NB4 (cell line): ENCODE measurements at regions not wholly inside any gene's neighbourhood (a gene's known extent, or its start where the extent isn't known, plus 50 kb on each side); places are given as distances from the start of the nearest gene placed in this dataset.
"Not testable (repeated sequence)": the region's sequence is repeated elsewhere in the genome, so short reads cannot be mapped to it uniquely, and the experiment has no call there.

Experiments
- DNase-seq: peaks from one replicate; pipeline ENCODE4 v3.0.0; 2010; ENCODE audit warnings: low read depth
- H3K4me3 ChIP-seq: one replicate; pipeline ENCODE4 v1.5.1; 2011; ENCODE audit warnings: mild to moderate bottlenecking, low read depth, low read length, moderate library complexity
- MYC ChIP-seq: IDR thresholded peaks from 2 replicates; pipeline ENCODE4 v1.6.1; 2011; ENCODE audit warnings: low read depth, low read length
- POLR2A ChIP-seq: IDR thresholded peaks from 2 replicates; pipeline ENCODE4 v1.6.1; 2011; ENCODE audit warnings: mild to moderate bottlenecking; ENCODE audit not compliant: insufficient read length; ENCODE audit errors: extremely low read depth
- TF ChIP-seq, protein P1 (sequence below): IDR thresholded peaks from one replicate; pipeline ENCODE4 v1.5.1; 2012; ENCODE audit warnings: low read depth, low read length
- TF ChIP-seq, protein P2 (sequence below): IDR thresholded peaks from 2 replicates; pipeline ENCODE4 v1.6.1; 2011; ENCODE audit warnings: low read depth, low read length

DNA sequence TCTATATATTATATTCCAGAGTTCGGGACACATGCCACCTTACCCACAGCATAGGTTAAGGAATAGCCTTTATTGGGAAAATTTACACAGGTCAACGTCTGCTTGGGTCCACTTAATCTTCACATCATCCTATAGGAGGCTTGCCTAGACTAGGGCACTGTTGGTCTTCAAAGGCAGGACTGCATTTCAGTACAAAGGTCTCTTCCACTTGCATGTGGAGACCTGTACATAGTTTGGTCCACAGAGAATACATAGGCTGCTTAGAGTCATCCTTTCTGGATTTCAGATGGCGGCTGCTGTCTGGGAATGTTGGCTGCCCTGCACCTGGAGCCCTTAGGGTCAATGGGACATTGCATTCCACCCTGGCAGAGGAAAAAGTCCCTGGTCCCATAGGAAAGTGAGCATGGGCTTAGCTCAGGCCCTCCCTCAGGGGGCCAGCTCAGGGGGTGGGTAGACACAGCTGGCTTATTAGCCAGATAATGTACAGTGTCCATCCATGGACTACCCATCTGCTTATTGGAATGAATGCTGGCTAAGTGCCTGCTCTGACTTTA lies 75.3 kb upstream of the TGFBR2 start:
- no peak overlapping the region for H3K4me3 ChIP-seq
- no peak for TF ChIP-seq POLR2A
- TF ChIP-seq, protein P1, sequence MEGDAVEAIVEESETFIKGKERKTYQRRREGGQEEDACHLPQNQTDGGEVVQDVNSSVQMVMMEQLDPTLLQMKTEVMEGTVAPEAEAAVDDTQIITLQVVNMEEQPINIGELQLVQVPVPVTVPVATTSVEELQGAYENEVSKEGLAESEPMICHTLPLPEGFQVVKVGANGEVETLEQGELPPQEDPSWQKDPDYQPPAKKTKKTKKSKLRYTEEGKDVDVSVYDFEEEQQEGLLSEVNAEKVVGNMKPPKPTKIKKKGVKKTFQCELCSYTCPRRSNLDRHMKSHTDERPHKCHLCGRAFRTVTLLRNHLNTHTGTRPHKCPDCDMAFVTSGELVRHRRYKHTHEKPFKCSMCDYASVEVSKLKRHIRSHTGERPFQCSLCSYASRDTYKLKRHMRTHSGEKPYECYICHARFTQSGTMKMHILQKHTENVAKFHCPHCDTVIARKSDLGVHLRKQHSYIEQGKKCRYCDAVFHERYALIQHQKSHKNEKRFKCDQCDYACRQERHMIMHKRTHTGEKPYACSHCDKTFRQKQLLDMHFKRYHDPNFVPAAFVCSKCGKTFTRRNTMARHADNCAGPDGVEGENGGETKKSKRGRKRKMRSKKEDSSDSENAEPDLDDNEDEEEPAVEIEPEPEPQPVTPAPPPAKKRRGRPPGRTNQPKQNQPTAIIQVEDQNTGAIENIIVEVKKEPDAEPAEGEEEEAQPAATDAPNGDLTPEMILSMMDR = no peak
- no peak for DNase-seq

DNA sequence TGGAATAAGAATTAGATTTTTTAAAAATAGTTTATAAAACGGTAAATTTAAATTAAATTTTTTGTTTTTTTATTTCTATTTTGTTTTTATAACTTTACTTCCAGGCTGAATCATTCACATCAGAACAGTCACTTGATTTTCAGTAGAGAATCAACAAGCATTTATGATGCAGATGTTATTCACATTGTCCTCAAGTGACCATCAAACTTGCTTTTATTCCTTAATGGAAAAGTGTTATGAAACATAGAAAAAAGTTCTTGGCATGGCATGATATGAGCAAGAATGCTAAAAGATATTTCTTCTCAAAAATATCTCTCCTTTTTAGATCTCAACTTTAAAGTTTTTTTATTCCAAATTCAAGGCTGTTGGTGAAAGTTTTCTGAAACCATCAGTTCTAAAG lies 70.9 kb upstream of the TGFBR2 start:
- no peak for DNase-seq
- no peak overlapping the region for H3K4me3 ChIP-seq
- TF ChIP-seq, protein P2, sequence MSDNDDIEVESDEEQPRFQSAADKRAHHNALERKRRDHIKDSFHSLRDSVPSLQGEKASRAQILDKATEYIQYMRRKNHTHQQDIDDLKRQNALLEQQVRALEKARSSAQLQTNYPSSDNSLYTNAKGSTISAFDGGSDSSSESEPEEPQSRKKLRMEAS = no peak
- no peak for TF ChIP-seq MYC
- TF ChIP-seq, protein P1 = no peak
- TF ChIP-seq POLR2A = no peak

DNA sequence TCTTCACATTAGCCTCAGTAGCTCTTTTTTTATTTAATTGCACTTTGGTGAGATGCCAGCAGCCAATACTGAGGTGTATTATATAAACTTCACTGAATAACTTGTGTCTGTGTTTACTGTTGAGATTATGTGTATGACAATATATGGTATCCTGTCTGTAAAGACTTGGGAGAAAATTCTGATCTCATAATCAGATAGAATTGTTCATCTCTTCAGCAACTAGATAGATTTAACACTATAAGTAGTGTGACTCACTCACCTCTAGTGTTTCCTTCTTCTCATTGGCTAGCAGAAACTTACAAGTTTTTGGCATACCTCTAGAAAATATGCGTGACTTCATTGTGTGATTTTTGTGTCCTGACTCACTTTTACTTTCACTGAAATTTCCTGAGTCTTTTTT lies 67.6 kb upstream of the TGFBR2 start:
- no peak overlapping the region for H3K4me3 ChIP-seq
- no peak for DNase-seq
- TF ChIP-seq MYC (no peak), POLR2A (no peak)
- TF ChIP-seq, protein P1 = no peak
- TF ChIP-seq, protein P2 = no peak

DNA sequence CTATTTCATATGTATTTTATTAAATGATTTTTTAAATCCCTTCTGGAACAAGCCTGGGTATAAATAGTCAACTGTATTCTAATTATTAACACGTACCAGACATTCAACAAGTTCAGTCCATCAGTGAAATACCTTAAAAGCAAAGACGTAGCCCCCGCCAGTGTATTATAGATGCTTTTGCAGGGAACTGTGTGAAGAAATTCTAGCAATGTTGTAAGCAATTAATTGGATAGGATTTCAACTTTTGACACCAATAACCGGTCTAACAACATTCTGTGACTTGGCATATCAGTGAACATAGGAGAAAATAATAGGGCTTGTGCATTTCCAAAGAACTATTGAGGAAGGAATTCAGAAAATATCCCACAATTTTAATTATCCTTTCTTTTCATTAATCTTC lies 67.2 kb upstream of the TGFBR2 start:
- TF ChIP-seq, protein P1 = no peak
- TF ChIP-seq MYC (no peak), POLR2A (no peak)
- TF ChIP-seq, protein P2 = no peak
- no peak for DNase-seq
- H3K4me3 ChIP-seq = no peak overlapping the region

DNA sequence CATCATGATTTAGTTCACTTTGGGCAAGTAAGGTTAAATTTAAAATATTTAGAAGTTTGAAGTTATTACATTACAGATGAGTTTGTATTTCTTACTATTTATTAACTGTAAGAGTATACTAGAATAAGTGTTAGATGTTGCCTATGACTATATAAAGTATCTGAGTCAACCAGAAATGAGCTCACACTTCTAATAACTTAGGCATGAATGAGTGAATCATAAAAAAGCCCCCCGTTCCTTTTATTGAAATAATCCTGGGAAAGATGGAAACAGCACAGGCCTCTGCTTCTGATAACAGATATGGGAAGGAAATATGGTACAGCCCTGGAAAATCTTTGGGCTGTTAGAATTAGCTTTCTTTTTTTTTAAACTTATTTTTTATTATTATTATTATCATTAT lies 66.6 kb upstream of the TGFBR2 start:
- TF ChIP-seq, protein P2 = no peak
- TF ChIP-seq MYC = no peak
- no peak for TF ChIP-seq POLR2A
- TF ChIP-seq, protein P1 = no peak
- no peak for DNase-seq
- no peak overlapping the region for H3K4me3 ChIP-seq

DNA sequence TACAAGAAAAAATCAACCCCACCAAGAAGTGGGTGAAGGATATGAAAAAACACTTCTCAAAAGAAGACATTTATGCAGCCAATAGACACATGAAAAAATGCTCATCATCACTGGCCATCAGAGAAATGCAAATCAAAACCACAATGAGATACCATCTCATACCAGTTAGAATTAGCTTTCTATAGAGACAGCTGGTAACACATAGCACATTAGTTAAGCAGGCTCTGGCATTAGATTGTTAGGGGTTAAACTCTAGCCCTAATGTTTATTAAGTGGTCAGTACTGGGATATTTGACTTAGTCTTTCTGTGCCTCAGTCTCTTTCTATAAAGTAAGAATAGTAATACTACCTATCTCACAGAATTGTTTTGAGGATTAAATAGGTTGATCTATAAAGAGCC lies 65.2 kb upstream of the TGFBR2 start:
- not testable (repeated sequence) for DNase-seq, H3K4me3 ChIP-seq
